K562 (cell line): ENCODE measurements at regions not wholly inside any gene's neighbourhood (a gene's known extent, or its start where the extent isn't known, plus 50 kb on each side); places are given as distances from the start of the nearest gene placed in this dataset.

Source experiments
- ATAC-seq: fragments of 200-7000 bp; cut with Tn5 transposase; 3 replicates; pipeline ENCODE4 v1.9.1; 2020; ENCODE audit warnings: moderate library complexity
- BruUV-seq: library from RNA; stranded (reverse); fragments of 400-500 nt; replicated peaks from 2 replicates; lab custom pipeline; 2021; lab: Mats Ljungman, UMichigan
- CTCF ChIA-PET: fragments of 300-600 bp; formaldehyde crosslinking; extraction: SDS; loops from one replicate; lab custom pipeline; 2021; ENCODE audit warnings: low intra/inter-chr PET ratio; lab: Yijun Ruan, JAX
- POLR2A ChIA-PET: fragments of 300-600, 350-650 bp; sonication (Branson Sonifier 250); formaldehyde crosslinking; extraction: SDS; loops from one replicate; lab custom pipeline; 2021; ENCODE audit warnings: antibody characterized with exemption, inconsistent platforms; lab: Yijun Ruan, JAX
- DNase-seq, 4 experiments: peaks; one replicate each; pipeline versions ENCODE4 v3.0.0 to v3.0.0-alpha.2; 2011 to 2018; ENCODE audit warnings: low spot score in 3 of 4, mixed read lengths in 3 of 4; ENCODE audit errors: extremely low read depth in 1 of 4
- FAIRE-seq: peaks from 2 replicates; lab custom pipeline; 2011; peaks lifted over from hg19 to GRCh38; lab: Jason Lieb, UNC
- H2AFZ ChIP-seq: 2 replicates; pipeline ENCODE4 v1.6.0; 2011; ENCODE audit warnings: low read depth, low read length, control low read depth, inconsistent platforms
- H3K27ac ChIP-seq: fragments of 200-600 bp; 3 replicates; pipeline ENCODE4 v1.8.0; 2011; ENCODE audit warnings: low read depth, mild to moderate bottlenecking, control low read depth, inconsistent platforms, low read length, moderate library complexity, mixed read lengths; ENCODE audit errors: extremely low read depth
- H3K27me3 ChIP-seq, 2 experiments: fragments of 300-600 bp in 1 of 2; 2 replicates in 1 of 2; 3 replicates in 1 of 2; pipeline versions ENCODE4 v1.6.0 to v1.8.0; 2011; ENCODE audit warnings: inconsistent platforms in 2 of 2, low read length in 2 of 2, mild to moderate bottlenecking in 1 of 2, mixed read lengths in 1 of 2, moderate library complexity in 1 of 2; ENCODE audit not compliant: control insufficient read depth in 2 of 2, insufficient read depth in 2 of 2
- H3K36me3 ChIP-seq: fragments of 300-600 bp; 3 replicates; pipeline ENCODE4 v1.8.0; 2011; ENCODE audit warnings: mild to moderate bottlenecking, low read length, inconsistent platforms; ENCODE audit not compliant: control insufficient read depth, insufficient read depth
- H3K4me1 ChIP-seq, 2 experiments: fragments of 200-600 bp in 1 of 2; replicated peaks in 1 of 2; 2 replicates in 1 of 2; 3 replicates in 1 of 2; pipeline versions ENCODE4 v1.5.1 to v1.8.0; 2011; ENCODE audit warnings: inconsistent platforms in 2 of 2, low read length in 2 of 2, mild to moderate bottlenecking in 1 of 2, mixed read lengths in 1 of 2, moderate library complexity in 1 of 2; ENCODE audit not compliant: control insufficient read depth in 2 of 2, insufficient read depth in 2 of 2
- H3K4me2 ChIP-seq: 2 replicates; pipeline ENCODE4 v1.6.1; 2011; ENCODE audit warnings: low read length, control low read depth, inconsistent platforms, mixed read lengths; ENCODE audit not compliant: insufficient read depth
- H3K4me3 ChIP-seq: fragments of 200-600 bp; sonication (generic), shearing (Covaris generic); 2 replicates; pipeline ENCODE4 v1.5.1; 2016; ENCODE audit warnings: control low read depth, inconsistent platforms
- H3K79me2 ChIP-seq: fragments of 200-600 bp; 3 replicates; pipeline ENCODE4 v1.8.0; 2011; ENCODE audit warnings: low read length, inconsistent platforms; ENCODE audit not compliant: control insufficient read depth, insufficient read depth
- H3K9ac ChIP-seq, 2 experiments: 2 replicates each; pipeline versions ENCODE4 v1.6.0 to v1.6.1; 2011; ENCODE audit warnings: low read depth in 2 of 2, low read length in 2 of 2, control low read depth in 1 of 2, inconsistent platforms in 1 of 2, mild to moderate bottlenecking in 1 of 2, mixed read lengths in 1 of 2; ENCODE audit not compliant: insufficient read depth in 1 of 2
- H3K9me1 ChIP-seq: one replicate; pipeline ENCODE4 v1.6.0; 2011; ENCODE audit warnings: inconsistent platforms, mild to moderate bottlenecking, low read length, moderate library complexity; ENCODE audit not compliant: control insufficient read depth, insufficient read depth
- H3K9me3 ChIP-seq: replicated peaks from 2 replicates; pipeline ENCODE4 v1.5.1; 2011; ENCODE audit warnings: low read depth, low read length, inconsistent platforms; ENCODE audit not compliant: control insufficient read depth, insufficient read depth
- H4K20me1 ChIP-seq: replicated peaks from 2 replicates; pipeline ENCODE4 v1.6.1; 2011; ENCODE audit warnings: low read length, inconsistent platforms, mixed read lengths; ENCODE audit not compliant: control insufficient read depth, insufficient read depth
- ASH1L ChIP-seq: fragments of 450-650 bp; IDR thresholded peaks from 2 replicates; pipeline ENCODE4 v1.6.1; 2018; ENCODE audit warnings: borderline replicate concordance, mild to moderate bottlenecking, low read depth; ENCODE audit not compliant: partially characterized antibody
- CBX1 ChIP-seq: sonication (generic); IDR thresholded peaks from 2 replicates; pipeline ENCODE4 v1.6.1; 2016; ENCODE audit warnings: antibody characterized with exemption, low read depth, mild to moderate bottlenecking
- CSDE1 ChIP-seq, 2 experiments: fragments of 450-650 bp; IDR thresholded peaks; 2 replicates each; pipeline ENCODE4 v1.6.1; 2016; ENCODE audit warnings: mild to moderate bottlenecking in 1 of 2
- CXXC5 ChIP-seq: fragments of 250-450 bp; sonication (Bioruptor Pico); IDR thresholded peaks from 2 replicates; pipeline ENCODE4 v1.8.0; 2022; ENCODE audit warnings: inconsistent platforms, mild to moderate bottlenecking, moderate library complexity
- GTF2F1 ChIP-seq: IDR thresholded peaks from 2 replicates; pipeline ENCODE4 v1.6.1; 2011; ENCODE audit warnings: low read depth, low read length, improper control_type of control experiment
- HINFP ChIP-seq: fragments of 450-650 bp; conservative IDR thresholded peaks from 2 replicates; pipeline ENCODE4 v1.6.1; 2016; ENCODE audit warnings: missing genetic modification characterization, low read depth, mild to moderate bottlenecking, control low read depth, missing compliant biosample characterization
- LARP7 ChIP-seq: fragments of 450-650 bp; IDR thresholded peaks from 2 replicates; pipeline ENCODE4 v1.6.1; 2016
- LCOR ChIP-seq: sonication (generic); formaldehyde crosslinking; IDR thresholded peaks from 2 replicates; pipeline ENCODE4 v1.8.0; 2022; ENCODE audit warnings: mild to moderate bottlenecking, missing genetic modification reagents
- RB1 ChIP-seq: fragments of 450-650 bp; IDR thresholded peaks from 2 replicates; pipeline ENCODE4 v1.6.1; 2017; ENCODE audit warnings: low read depth, mild to moderate bottlenecking
- SP1 ChIP-seq: sonication (generic); formaldehyde crosslinking; IDR thresholded peaks from 2 replicates; pipeline ENCODE4 v1.8.1; 2022; ENCODE audit warnings: mild to moderate bottlenecking, missing genetic modification reagents
- SRSF9 ChIP-seq: fragments of 200-400 bp; formaldehyde crosslinking; IDR thresholded peaks from 2 replicates; pipeline ENCODE4 v1.6.1; 2017; ENCODE audit warnings: low read depth, low read length, borderline replicate concordance
- THAP12 ChIP-seq: fragments of 250-450 bp; sonication (Bioruptor Pico); IDR thresholded peaks from 2 replicates; pipeline ENCODE4 v1.9.0; 2021; ENCODE audit warnings: mild to moderate bottlenecking, inconsistent platforms
- ZBTB17 ChIP-seq: fragments of 450-650 bp; formaldehyde crosslinking; IDR thresholded peaks from 2 replicates; pipeline ENCODE4 v1.4.0; 2020; ENCODE audit warnings: mild to moderate bottlenecking
- ZFP30 ChIP-seq: fragments of 250-450 bp; sonication (Bioruptor Pico); IDR thresholded peaks from 2 replicates; pipeline ENCODE4 v1.8.0; 2022; ENCODE audit warnings: moderate library complexity, mild to moderate bottlenecking, inconsistent platforms, borderline replicate concordance
- ZNF175 ChIP-seq: fragments of 200-800 bp; sonication (Bioruptor generic); IDR thresholded peaks from 2 replicates; pipeline ENCODE4 v1.6.1; 2016; ENCODE audit warnings: low read depth, mild to moderate bottlenecking, missing genetic modification characterization, missing compliant biosample characterization
- ZNF561 ChIP-seq: fragments of 450-650 bp; formaldehyde crosslinking; conservative IDR thresholded peaks from 2 replicates; pipeline ENCODE4 v1.4.0; 2020; ENCODE audit warnings: mild to moderate bottlenecking, moderate library complexity
- ZNF740 ChIP-seq, 3 experiments: fragments of 200-800 bp in 1 of 3; sonication (Bioruptor generic) in 1 of 3; sonication (generic) in 1 of 3; formaldehyde crosslinking in 1 of 3; IDR thresholded peaks; 2 replicates each; pipeline versions ENCODE4 v1.6.1 to v1.8.0; 2016 to 2022; ENCODE audit warnings: mild to moderate bottlenecking in 2 of 3, missing compliant biosample characterization in 2 of 3, missing genetic modification characterization in 2 of 3, missing genetic modification reagents in 1 of 3
- WGBS: fragments of 100-300 bp; shearing (Covaris generic); methylation state at CpG from one replicate; pipeline ENCODE4 v1.1.6; 2016; ENCODE audit warnings: low coverage, mixed read lengths; ENCODE audit not compliant: insufficient coverage; ENCODE audit errors: missing lambda C conversion rate; 5-methylcytosine and 5-hydroxymethylcytosine counted together
- in situ Hi-C: fragments of 300-500 bp; cut with MboI; formaldehyde crosslinking; loops from 4 replicates; pipeline ENCODE4 v1.15.0; 2018; ENCODE audit warnings: inconsistent platforms, mixed read lengths
- intact Hi-C: fragments of 100-400 bp; cut with micrococcal nuclease; formaldehyde crosslinking; loops from 2 replicates; pipeline ENCODE4 v1.14.2; 2022

GRCh38 chr5:167872791-167873190 is 418.7 kb upstream of the WWC1 start (continued):
- no peak for TF ChIP-seq ZNF740 (CRISPR knock-in tag; IDR thresholded peaks at IDR 0.05)
- no peak for TF ChIP-seq ZNF740 (tag; IDR thresholded peaks at IDR 0.05)
- TF ChIP-seq CXXC5, result no peak
- TF ChIP-seq THAP12 (CRISPR knock-in tag), result no peak

GRCh38 chr5:167877114-167877722 is 414.2 kb upstream of the WWC1 start:
- Histone ChIP-seq H3K9ac (no peak overlapping the region), H3K9me3 (no peaks in the 10 kb centered on the region), H3K27ac (no peak overlapping the region), H4K20me1 (no peaks in the 10 kb centered on the region), H3K9me1 (no peaks in the 10 kb centered on the region), H3K79me2 (no peaks in the 10 kb centered on the region), H3K27me3 (no peaks in the 10 kb centered on the region), H3K4me2 (no peak overlapping the region), H3K4me3 (no peak overlapping the region), H3K4me1 (no peaks in the 10 kb centered on the region), H3K36me3 (no peaks in the 10 kb centered on the region), H2AFZ (no peak overlapping the region)
- DNase-seq (no peak), FAIRE-seq (no peak), ATAC-seq (no peak)
- 0% methylated on average over 5 of the region's 5 CpGs for WGBS
- in situ Hi-C loops (no loop called here), intact Hi-C loops (no loop called here)
- ChIA-PET POLR2A (no interaction called here), CTCF (no interaction called here)
- BruUV-seq, result no TSS peak
- no peak for TF ChIP-seq ZBTB17 (CRISPR knock-in tag)
- TF ChIP-seq LARP7, result no peak
- TF ChIP-seq RB1, result no peak
- no peak for TF ChIP-seq CSDE1 (IDR thresholded peaks at IDR 0.05)
- no peak for TF ChIP-seq GTF2F1
- TF ChIP-seq SP1 (CRISPR knock-in tag), result no peak
- no peak for TF ChIP-seq LCOR (CRISPR knock-in tag)
- no peak for TF ChIP-seq SRSF9
- no peak for TF ChIP-seq ZNF561 (CRISPR knock-in tag)
- TF ChIP-seq HINFP, result no peak
- no peak for TF ChIP-seq ZNF175 (CRISPR knock-in tag)
- TF ChIP-seq ASH1L, result no peak
- no peak for TF ChIP-seq CBX1
- no peak for TF ChIP-seq ZFP30 (CRISPR knock-in tag)
